Karpas-422 (cell line): ENCODE measurements at regions not wholly inside any gene's neighbourhood (a gene's known extent, or its start where the extent isn't known, plus 50 kb on each side); places are given as distances from the start of the nearest gene placed in this dataset.
"Not testable (repeated sequence)": the region's sequence is repeated elsewhere in the genome, so short reads cannot be mapped to it uniquely, and the experiment has no call there.

Experiments used
- DNase-seq: peaks from one replicate; pipeline ENCODE4 v3.0.0-alpha.2; 2015
- H2AFZ ChIP-seq: fragments of 200-600 bp; sonication (generic); 2 replicates; pipeline ENCODE4 v1.6.1; 2014; ENCODE audit warnings: antibody characterized with exemption, low read length, mixed read lengths
- H3K27ac ChIP-seq: fragments of 200-600 bp; sonication (generic); 2 replicates; pipeline ENCODE4 v1.5.1; 2014; ENCODE audit warnings: mild to moderate bottlenecking, low read length, moderate library complexity
- H3K27me3 ChIP-seq: fragments of 200-600 bp; sonication (generic); 2 replicates; pipeline ENCODE4 v1.6.1; 2014; ENCODE audit warnings: low read length, mixed read lengths
- H3K36me3 ChIP-seq: fragments of 200-600 bp; sonication (generic); 2 replicates; pipeline ENCODE4 v1.6.1; 2014; ENCODE audit warnings: low read length, mixed read lengths; ENCODE audit not compliant: insufficient read depth
- H3K4me1 ChIP-seq: fragments of 200-600 bp; sonication (generic); 2 replicates; pipeline ENCODE4 v1.6.1; 2014; ENCODE audit warnings: mild to moderate bottlenecking, low read length, mixed read lengths
- H3K4me2 ChIP-seq: fragments of 200-600 bp; sonication (generic); 2 replicates; pipeline ENCODE4 v1.6.1; 2014; ENCODE audit warnings: low read length, low read depth, mild to moderate bottlenecking; ENCODE audit not compliant: poor library complexity, severe bottlenecking
- H3K4me3 ChIP-seq: fragments of 200-600 bp; sonication (generic); 2 replicates; pipeline ENCODE4 v1.5.1; 2014; ENCODE audit warnings: mild to moderate bottlenecking, antibody characterized with exemption, low read length, mixed read lengths
- H3K79me2 ChIP-seq: fragments of 200-600 bp; sonication (generic); 2 replicates; pipeline ENCODE4 v1.6.1; 2014; ENCODE audit warnings: mild to moderate bottlenecking, low read length, mixed read lengths
- H3K9ac ChIP-seq: fragments of 200-600 bp; sonication (generic); 2 replicates; pipeline ENCODE4 v1.6.0; 2014; ENCODE audit warnings: low read length
- H3K9me2 ChIP-seq: fragments of 200-600 bp; sonication (generic), shearing (Covaris generic); replicated peaks from 2 replicates; pipeline ENCODE4 v1.6.0; 2014; ENCODE audit warnings: mild to moderate bottlenecking, low read length, moderate library complexity; ENCODE audit not compliant: insufficient read depth
- H3K9me3 ChIP-seq: fragments of 300-700, 200-600 bp; sonication (generic); 2 replicates; pipeline ENCODE4 v1.6.1; 2014; ENCODE audit warnings: low read length, mixed read lengths
- H4K20me1 ChIP-seq: fragments of 200-600 bp; sonication (generic); 2 replicates; pipeline ENCODE4 v1.6.1; 2014; ENCODE audit warnings: mild to moderate bottlenecking, antibody characterized with exemption, low read length, low read depth; ENCODE audit not compliant: insufficient read depth

- Histone ChIP-seq H3K4me1 (peaks cover 9% of the 10 kb centered on the region), H3K4me3 (no peak overlapping the region), H3K4me2 (no peak overlapping the region), H2AFZ (no peak overlapping the region), H3K9ac (no peak overlapping the region), H3K79me2 (no peaks in the 10 kb centered on the region), H3K9me2 (no peaks in the 10 kb centered on the region), H3K27me3 (no peaks in the 10 kb centered on the region), H3K27ac (no peak overlapping the region), H3K9me3 (no peaks in the 10 kb centered on the region), H3K36me3 (no peaks in the 10 kb centered on the region), H4K20me1 (no peaks in the 10 kb centered on the region)
- DNase-seq = no peak
Observed at GRCh38 chr3:18217507-18218174, 207.5 kb downstream of the SATB1 start.

GRCh38 chr3:18216996-18217395 lies 208.1 kb downstream of the SATB1 start:
- no peak for DNase-seq
- H3K4me1 ChIP-seq = peaks cover 8% of the 10 kb centered on the region

GRCh38 chr3:18215639-18216038 lies 209.5 kb downstream of the SATB1 start:
- Histone ChIP-seq H3K4me3 (no peak overlapping the region), H2AFZ (no peak overlapping the region), H3K36me3 (no peaks in the 10 kb centered on the region), H3K4me1 (peaks cover 7% of the 10 kb centered on the region), H3K9me2 (no peaks in the 10 kb centered on the region), H3K79me2 (no peaks in the 10 kb centered on the region), H3K27ac (no peak overlapping the region), H3K9ac (no peak overlapping the region), H3K27me3 (no peaks in the 10 kb centered on the region), H4K20me1 (no peaks in the 10 kb centered on the region), H3K4me2 (no peak overlapping the region), H3K9me3 (no peaks in the 10 kb centered on the region)
- no peak for DNase-seq

More at GRCh38 chr3:18216996-18217395, 208.1 kb downstream of the SATB1 start:
- Histone ChIP-seq H3K36me3 (no peaks in the 10 kb centered on the region), H3K9ac (no peak overlapping the region), H3K9me3 (no peaks in the 10 kb centered on the region), H3K27me3 (no peaks in the 10 kb centered on the region), H3K4me2 (no peak overlapping the region), H3K9me2 (no peaks in the 10 kb centered on the region), H4K20me1 (no peaks in the 10 kb centered on the region), H3K4me3 (no peak overlapping the region), H2AFZ (no peak overlapping the region), H3K79me2 (no peaks in the 10 kb centered on the region), H3K27ac (no peak overlapping the region)

- Histone ChIP-seq H3K79me2 (no peaks in the 10 kb centered on the region), H3K4me1 (no peaks in the 10 kb centered on the region), H3K9me3 (no peaks in the 10 kb centered on the region), H3K27me3 (no peaks in the 10 kb centered on the region), H3K27ac (no peak overlapping the region), H3K36me3 (no peaks in the 10 kb centered on the region), H3K9ac (no peak overlapping the region), H3K4me2 (no peak overlapping the region), H4K20me1 (no peaks in the 10 kb centered on the region), H2AFZ (no peak overlapping the region), H3K4me3 (no peak overlapping the region), H3K9me2 (no peaks in the 10 kb centered on the region)
- DNase-seq = no peak
Observed at GRCh38 chr3:18211116-18211515, 214.0 kb downstream of the SATB1 start.

GRCh38 chr3:18208856-18209255 lies 216.3 kb downstream of the SATB1 start:
- DNase-seq = no peak
- H3K4me3 ChIP-seq = no peak overlapping the region
- no peak overlapping the region for H3K9ac ChIP-seq
- no peaks in the 10 kb centered on the region for H3K27me3 ChIP-seq
- H4K20me1 ChIP-seq = no peaks in the 10 kb centered on the region
- no peaks in the 10 kb centered on the region for H3K79me2 ChIP-seq
- H3K9me3 ChIP-seq = no peaks in the 10 kb centered on the region
- no peak overlapping the region for H3K27ac ChIP-seq
- H3K4me2 ChIP-seq = no peak overlapping the region
- H3K36me3 ChIP-seq = no peaks in the 10 kb centered on the region
- H2AFZ ChIP-seq = no peak overlapping the region
- H3K9me2 ChIP-seq = no peaks in the 10 kb centered on the region
- no peaks in the 10 kb centered on the region for H3K4me1 ChIP-seq

- H3K27me3 ChIP-seq = no peaks in the 10 kb centered on the region
- H2AFZ ChIP-seq = no peak overlapping the region
- H3K9ac ChIP-seq = no peak overlapping the region
- no peaks in the 10 kb centered on the region for H3K4me1 ChIP-seq
- no peaks in the 10 kb centered on the region for H3K79me2 ChIP-seq
- no peaks in the 10 kb centered on the region for H3K9me2 ChIP-seq
- no peak overlapping the region for H3K4me3 ChIP-seq
- DNase-seq = no peak
- no peaks in the 10 kb centered on the region for H3K9me3 ChIP-seq
- no peak overlapping the region for H3K27ac ChIP-seq
- H4K20me1 ChIP-seq = no peaks in the 10 kb centered on the region
- H3K36me3 ChIP-seq = no peaks in the 10 kb centered on the region
- H3K4me2 ChIP-seq = no peak overlapping the region
Observed at GRCh38 chr3:18208091-18208490, 217.0 kb downstream of the SATB1 start.

- Histone ChIP-seq H3K4me2 (no peak overlapping the region), H3K79me2 (no peaks in the 10 kb centered on the region), H4K20me1 (no peaks in the 10 kb centered on the region), H3K36me3 (no peaks in the 10 kb centered on the region), H3K27me3 (no peaks in the 10 kb centered on the region), H3K4me1 (no peaks in the 10 kb centered on the region), H3K9ac (no peak overlapping the region), H3K4me3 (no peak overlapping the region), H3K9me3 (no peaks in the 10 kb centered on the region), H2AFZ (no peak overlapping the region), H3K27ac (no peak overlapping the region), H3K9me2 (no peaks in the 10 kb centered on the region)
- no peak for DNase-seq
Observed at GRCh38 chr3:18207226-18207625, 217.9 kb downstream of the SATB1 start.

GRCh38 chr3:18205701-18206100 lies 219.4 kb downstream of the SATB1 start:
- not testable (repeated sequence) for H3K4me3 ChIP-seq, H3K36me3 ChIP-seq, DNase-seq, H4K20me1 ChIP-seq, H3K4me1 ChIP-seq, H3K27me3 ChIP-seq, H3K4me2 ChIP-seq, H3K9me2 ChIP-seq, H3K79me2 ChIP-seq, H3K9ac ChIP-seq, H3K27ac ChIP-seq, H3K9me3 ChIP-seq, H2AFZ ChIP-seq

- Histone ChIP-seq H2AFZ (no peak overlapping the region), H3K9ac (no peak overlapping the region), H3K9me2 (no peaks in the 10 kb centered on the region), H3K9me3 (no peaks in the 10 kb centered on the region), H3K4me2 (no peak overlapping the region), H3K4me1 (no peaks in the 10 kb centered on the region), H3K27me3 (no peaks in the 10 kb centered on the region), H3K36me3 (no peaks in the 10 kb centered on the region), H3K79me2 (no peaks in the 10 kb centered on the region), H4K20me1 (no peaks in the 10 kb centered on the region), H3K27ac (no peak overlapping the region), H3K4me3 (no peak overlapping the region)
- DNase-seq = no peak
Observed at GRCh38 chr3:18201315-18201714, 223.8 kb downstream of the SATB1 start.
